CD4-positive, alpha-beta T cell treated with Interleukin-10 for 1 hour (primary cell): ENCODE measurements at regions not wholly inside any gene's neighbourhood (a gene's known extent, or its start where the extent isn't known, plus 50 kb on each side); places are given as distances from the start of the nearest gene placed in this dataset.
"Not testable (repeated sequence)": the region's sequence is repeated elsewhere in the genome, so short reads cannot be mapped to it uniquely, and the experiment has no call there.

Experiments used
- DNase-seq: peaks from one replicate; pipeline ENCODE4 v3.0.0-alpha.2; 2020

GRCh38 chr13:74264333-74264732, 130.1 kb upstream of the KLF12 start:
- DNase-seq: no peak

- not testable (repeated sequence) for DNase-seq
Observed at GRCh38 chr13:74260420-74260819, 126.2 kb upstream of the KLF12 start.

- DNase-seq: no peak
Observed at GRCh38 chr13:74259641-74260040, 125.4 kb upstream of the KLF12 start.

- DNase-seq: no peak
Observed at GRCh38 chr13:74258961-74259360, 124.8 kb upstream of the KLF12 start.

GRCh38 chr13:74256969-74257368, 122.8 kb upstream of the KLF12 start:
- no peak for DNase-seq

GRCh38 chr13:74253161-74253560, 119.0 kb upstream of the KLF12 start:
- DNase-seq: no peak

- no peak for DNase-seq
Observed at GRCh38 chr13:74251778-74252519, 117.7 kb upstream of the KLF12 start.

GRCh38 chr13:74250738-74251190, 116.6 kb upstream of the KLF12 start:
- no peak for DNase-seq

- DNase-seq: no peak
Observed at GRCh38 chr13:74248477-74248876, 114.3 kb upstream of the KLF12 start.

GRCh38 chr13:74246487-74246886, 112.3 kb upstream of the KLF12 start:
- no peak for DNase-seq

- peak; percentile 70 for DNase-seq
Observed at GRCh38 chr13:74243637-74244526, 109.7 kb upstream of the KLF12 start.

GRCh38 chr13:74241343-74241742, 107.1 kb upstream of the KLF12 start:
- DNase-seq: not testable (repeated sequence)

GRCh38 chr13:74230984-74231501, 96.8 kb upstream of the KLF12 start:
- peak; percentile 49 for DNase-seq

GRCh38 chr13:74229242-74229641, 95.0 kb upstream of the KLF12 start:
- no peak for DNase-seq

GRCh38 chr13:74227476-74228158, 93.4 kb upstream of the KLF12 start:
- DNase-seq: no peak

- DNase-seq: no peak
Observed at GRCh38 chr13:74226791-74227475, 92.7 kb upstream of the KLF12 start.

- DNase-seq: no peak
Observed at GRCh38 chr13:74221752-74222151, 87.5 kb upstream of the KLF12 start.

- DNase-seq: no peak
Observed at GRCh38 chr13:74219566-74219965, 85.4 kb upstream of the KLF12 start.

- DNase-seq: no peak
Observed at GRCh38 chr13:74218291-74218690, 84.1 kb upstream of the KLF12 start.

GRCh38 chr13:74217811-74218210, 83.6 kb upstream of the KLF12 start:
- DNase-seq: no peak

GRCh38 chr13:74215420-74215819, 81.2 kb upstream of the KLF12 start:
- DNase-seq: no peak

GRCh38 chr13:74214321-74214720, 80.1 kb upstream of the KLF12 start:
- no peak for DNase-seq
